ENCODE measurements at regions not wholly inside any gene's neighbourhood (a gene's known extent, or its start where the extent isn't known, plus 50 kb on each side); places are given as distances from the start of the nearest gene placed in this dataset.

- Histone ChIP-seq H3K27me3 (ENCODE audit: control insufficient read depth, insufficient read depth, low read length) (no peaks in the 10 kb centered on the region), H2BK20ac (ENCODE audit: low read depth, low read length) (no peak overlapping the region), H3K79me1 (ENCODE audit: low read depth in 1 of 2, low read length in 2 of 2) (no peaks in the 10 kb centered on the region), H3K4ac (ENCODE audit: low read depth, low read length) (no peak overlapping the region), H3K4me2 (ENCODE audit: low read depth, low read length) (no peak overlapping the region), H2BK15ac (ENCODE audit: low read depth, low read length) (no peak overlapping the region), H3K4me1 (ENCODE audit: control insufficient read depth, insufficient read depth, low read length) (no peaks in the 10 kb centered on the region), H4K5ac (ENCODE audit: low read depth, low read length) (no peak overlapping the region), H2BK5ac (ENCODE audit: low read depth, low read length, poor library complexity, severe bottlenecking) (no peak overlapping the region), H2AFZ (replicated peaks; ENCODE audit: low read length, poor library complexity) (no peak overlapping the region), H4K20me1 (ENCODE audit: insufficient read depth, low read length) (no peaks in the 10 kb centered on the region), H3K27ac (ENCODE audit: insufficient read depth, low read length) (no peak overlapping the region), H3K56ac (ENCODE audit: extremely low read depth, insufficient read depth, low read length) (no peak overlapping the region), H3K4me3 (ENCODE audit: insufficient read depth, low read depth, low read length) (no peak overlapping the region), H3K14ac (replicated peaks; ENCODE audit: low read depth, low read length) (no peak overlapping the region), H3K18ac (ENCODE audit: low read depth, low read length) (no peak overlapping the region), H3K36me3 (ENCODE audit: control insufficient read depth, insufficient read depth, low read length) (no peaks in the 10 kb centered on the region), H2AK5ac (ENCODE audit: low read depth, low read length) (no peak overlapping the region), H3K9ac (ENCODE audit: low read depth, low read length) (no peak overlapping the region), H2AK9ac (replicated peaks; ENCODE audit: low read depth, low read length, poor library complexity) (no peak overlapping the region), H3K9me1 (ENCODE audit: insufficient read depth, low read length) (no peaks in the 10 kb centered on the region), H3K23ac (ENCODE audit: low read depth, low read length) (no peak overlapping the region), H3K9me3 (ENCODE audit: control insufficient read depth, insufficient read depth, low read length) (no peaks in the 10 kb centered on the region), H4K8ac (ENCODE audit: low read depth in 2 of 2, low read length in 2 of 2) (no peak overlapping the region), H2BK120ac (ENCODE audit: low read depth, low read length) (no peak overlapping the region), H4K91ac (ENCODE audit: insufficient read depth, low read depth, low read length) (no peak overlapping the region)
- DNase-seq, result no peak
- in situ Hi-C loops (cut with MboI; ENCODE audit: low sequenced_read_pairs) (no loop called here), intact Hi-C loops (cut with micrococcal nuclease) (no loop called here), dilution Hi-C loops (cut with HindIII; ENCODE audit: low sequenced_read_pairs, unreplicated experiment) (no loop called here)
- ChIA-PET POLR2A (ENCODE audit: unreplicated experiment) (no interaction called here), CTCF (interaction anchor here (1.0 kb wide), 1 partner anchor 12 kb away, joined by 3 read pairs; no protein-coding TSS in a partner anchor)
- WGBS, 2 experiments (ENCODE audit: extremely low coverage in 2 of 2, insufficient read length in 1 of 2), result 20% methylated on average over 1 of the region's 2 CpGs; no CpG with 5 or more reads in 1 of the 2 experiments
- no peak for TF ChIP-seq FOS (IDR thresholded peaks at IDR 0.05; ENCODE audit: low read depth, low read length)
- TF ChIP-seq CHD1 (IDR thresholded peaks at IDR 0.05; ENCODE audit: low read depth, low read length), result no peak
- TF ChIP-seq RCOR1 (IDR thresholded peaks at IDR 0.05; ENCODE audit: insufficient replicate concordance, low read length), result no peak
- TF ChIP-seq NFE2L2 (IDR thresholded peaks at IDR 0.05; ENCODE audit: low read depth, low read length), result no peak
- no peak for TF ChIP-seq BHLHE40 (IDR thresholded peaks at IDR 0.05; ENCODE audit: low read depth, low read length)
- BruUV-seq (replicated peaks), result no TSS peak
- no peak for ATAC-seq (ENCODE audit: low read depth)
Observed at GRCh38 chr7:116087984-116088383, 57.4 kb upstream of the TFEC start.
